Uterus (tissue), 3 donors: ENCODE measurements at regions not wholly inside any gene's neighbourhood (a gene's known extent, or its start where the extent isn't known, plus 50 kb on each side); places are given as distances from the start of the nearest gene placed in this dataset.
"Not testable (repeated sequence)": the region's sequence is repeated elsewhere in the genome, so short reads cannot be mapped to it uniquely, and the experiment has no call there.

Experiments
- DNase-seq, 2 donors: peaks; one replicate each; pipeline ENCODE4 v3.0.0-alpha.2; 2019 to 2020
- H3K27ac ChIP-seq, 2 donors: fragments of 200-600 bp; sonication (generic); 1 replicate in 1 of 2; 2 replicates in 1 of 2; pipeline ENCODE4 v1.5.1; 2016 to 2018
- H3K27me3 ChIP-seq, 2 donors: fragments of 200-600 bp; sonication (generic); one replicate each; pipeline ENCODE4 v1.5.1; 2018 to 2019; ENCODE audit warnings: control low read depth in 1 of 2
- H3K36me3 ChIP-seq, 2 donors: fragments of 200-600 bp; sonication (generic); one replicate each; pipeline ENCODE4 v1.5.1; 2019; ENCODE audit warnings: control low read depth in 1 of 2
- H3K4me1 ChIP-seq, 2 donors: fragments of 200-600 bp; sonication (generic); one replicate each; pipeline ENCODE4 v1.5.1; 2018 to 2019; ENCODE audit warnings: control low read depth in 1 of 2
- H3K4me3 ChIP-seq, 2 donors: fragments of 200-600 bp; sonication (generic); 1 replicate in 1 of 2; 2 replicates in 1 of 2; pipeline ENCODE4 v1.5.1; 2018 to 2019; ENCODE audit warnings: mild to moderate bottlenecking in 1 of 2
- H3K9me3 ChIP-seq, 2 donors: fragments of 200-600 bp; sonication (generic); one replicate each; pipeline ENCODE4 v1.5.1; 2019; ENCODE audit warnings: control low read depth in 1 of 2
- CTCF ChIP-seq, 4 experiments: fragments of 200-600 bp in 2 of 4; fragments of 450-650 bp in 2 of 4; sonication (generic) in 2 of 4; IDR thresholded peaks; one replicate each; pipeline ENCODE4 v1.5.1; 2016 to 2019; ENCODE audit warnings: antibody characterized with exemption in 4 of 4, mild to moderate bottlenecking in 2 of 4, moderate library complexity in 1 of 4
- POLR2A ChIP-seq, 2 donors: fragments of 450-650 bp; IDR thresholded peaks; one replicate each; pipeline ENCODE4 v1.6.1; 2016; ENCODE audit warnings: antibody characterized with exemption in 2 of 2, mild to moderate bottlenecking in 1 of 2, moderate library complexity in 1 of 2
- intact Hi-C: fragments of 100-400 bp; cut with DNase I; formaldehyde crosslinking; loops from one replicate; pipeline ENCODE4 v1.15.1; 2023; ENCODE audit warnings: low total_unique reads
- donor health status: DM: yes; HTN: yes; CAD: no.

GRCh38 chr1:182255494-182255893 lies 136.1 kb downstream of the GLUL start:
- Histone ChIP-seq H3K4me3 (no peak overlapping the region), H3K27me3 (no peaks in the 10 kb centered on the region), H3K27ac (no peak overlapping the region), H3K4me1 (no peaks in the 10 kb centered on the region), H3K9me3 (no peaks in the 10 kb centered on the region), H3K36me3 (no peaks in the 10 kb centered on the region)
- TF ChIP-seq POLR2A (IDR thresholded peaks at IDR 0.05) = no peak
- TF ChIP-seq CTCF (IDR thresholded peaks at IDR 0.05) = no peak
- intact Hi-C loops = no loop called here
- DNase-seq = no peak

GRCh38 chr1:182253319-182253860 lies 138.2 kb downstream of the GLUL start:
- intact Hi-C loops = no loop called here
- H3K4me3 ChIP-seq = no peak overlapping the region
- H3K9me3 ChIP-seq = no peaks in the 10 kb centered on the region
- H3K36me3 ChIP-seq = no peaks in the 10 kb centered on the region
- H3K27ac ChIP-seq = no peak overlapping the region
- DNase-seq = no peak
- no peaks in the 10 kb centered on the region for H3K27me3 ChIP-seq
- TF ChIP-seq POLR2A (IDR thresholded peaks at IDR 0.05) (no peak), CTCF (IDR thresholded peaks at IDR 0.05) (no peak)
- H3K4me1 ChIP-seq = no peaks in the 10 kb centered on the region

GRCh38 chr1:182251561-182251960 lies 140.0 kb downstream of the GLUL start:
- no peaks in the 10 kb centered on the region for H3K36me3 ChIP-seq
- TF ChIP-seq POLR2A (IDR thresholded peaks at IDR 0.05) (no peak), CTCF (IDR thresholded peaks at IDR 0.05) (no peak)
- H3K27me3 ChIP-seq = no peaks in the 10 kb centered on the region
- no peaks in the 10 kb centered on the region for H3K9me3 ChIP-seq
- no peak overlapping the region for H3K4me3 ChIP-seq
- H3K27ac ChIP-seq = no peak overlapping the region
- DNase-seq = no peak
- no peaks in the 10 kb centered on the region for H3K4me1 ChIP-seq
- intact Hi-C loops = no loop called here

GRCh38 chr1:182249201-182249676 lies 142.4 kb downstream of the GLUL start:
- Histone ChIP-seq H3K27ac (no peak overlapping the region), H3K27me3 (no peaks in the 10 kb centered on the region), H3K9me3 (no peaks in the 10 kb centered on the region), H3K36me3 (no peaks in the 10 kb centered on the region), H3K4me1 (no peaks in the 10 kb centered on the region), H3K4me3 (no peak overlapping the region)
- TF ChIP-seq CTCF (IDR thresholded peaks at IDR 0.05) (no peak), POLR2A (IDR thresholded peaks at IDR 0.05) (no peak)
- no peak for DNase-seq
- intact Hi-C loops = no loop called here

- H3K27me3 ChIP-seq = no peaks in the 10 kb centered on the region
- no peak for TF ChIP-seq CTCF (IDR thresholded peaks at IDR 0.05)
- TF ChIP-seq POLR2A (IDR thresholded peaks at IDR 0.05) = no peak
- no peaks in the 10 kb centered on the region for H3K4me1 ChIP-seq
- no peak overlapping the region for H3K27ac ChIP-seq
- DNase-seq = no peak
- no peak overlapping the region for H3K4me3 ChIP-seq
- intact Hi-C loops = no loop called here
- H3K36me3 ChIP-seq = no peaks in the 10 kb centered on the region
- H3K9me3 ChIP-seq = no peaks in the 10 kb centered on the region
Observed at GRCh38 chr1:182248721-182249120, 142.9 kb downstream of the GLUL start.

GRCh38 chr1:182247813-182248212 lies 143.8 kb downstream of the GLUL start:
- H3K36me3 ChIP-seq, intact Hi-C loops, H3K4me3 ChIP-seq, H3K9me3 ChIP-seq, H3K4me1 ChIP-seq, H3K27ac ChIP-seq, DNase-seq, H3K27me3 ChIP-seq: not testable (repeated sequence)
